ENCODE measurements at regions not wholly inside any gene's neighbourhood (a gene's known extent, or its start where the extent isn't known, plus 50 kb on each side); places are given as distances from the start of the nearest gene placed in this dataset.

- no peak overlapping the region for H3K27ac Mint-ChIP-seq (ENCODE audit: low read depth, unreplicated experiment)
- H3K27me3 Mint-ChIP-seq (ENCODE audit: insufficient read depth, unreplicated experiment), result no peaks in the 10 kb centered on the region
- no peaks in the 10 kb centered on the region for H3K4me1 Mint-ChIP-seq (ENCODE audit: insufficient read depth, unreplicated experiment)
- POLR2A ChIA-PET, result no interaction called here
- BruUV-seq (replicated peaks), result no TSS peak
- no peaks in the 10 kb centered on the region for H3K9me3 Mint-ChIP-seq (ENCODE audit: unreplicated experiment)
- no peak for DNase-seq (ENCODE audit: unreplicated experiment)
- no peaks in the 10 kb centered on the region for H3K36me3 Mint-ChIP-seq (ENCODE audit: insufficient read depth, unreplicated experiment)
- CTCF ChIA-PET, result interaction anchor here (0.5 to 0.7 kb wide), 3 partner anchors 17 to 511 kb away, joined by 4 to 6 read pairs (median 4); no protein-coding TSS in a partner anchor
- TF ChIP-seq CTCF (IDR thresholded peaks at IDR 0.05; ENCODE audit: unreplicated experiment), result no peak
- intact Hi-C loops (cut with micrococcal nuclease), result no loop called here
- no peak overlapping the region for H3K4me3 Mint-ChIP-seq (ENCODE audit: unreplicated experiment)
Observed at GRCh38 chr17:71488851-71489250, 632.0 kb upstream of the SOX9 start.

- ChIA-PET POLR2A (no interaction called here), CTCF (interaction anchor here (0.7 kb wide), 1 partner anchor 736 kb away, joined by 3 read pairs; no protein-coding TSS in a partner anchor)
- no peak for DNase-seq (ENCODE audit: unreplicated experiment)
- Mint-ChIP-seq H3K4me3 (ENCODE audit: unreplicated experiment) (no peak overlapping the region), H3K36me3 (ENCODE audit: insufficient read depth, unreplicated experiment) (no peaks in the 10 kb centered on the region), H3K27ac (ENCODE audit: low read depth, unreplicated experiment) (no peak overlapping the region), H3K9me3 (ENCODE audit: unreplicated experiment) (no peaks in the 10 kb centered on the region), H3K27me3 (ENCODE audit: insufficient read depth, unreplicated experiment) (no peaks in the 10 kb centered on the region), H3K4me1 (ENCODE audit: insufficient read depth, unreplicated experiment) (no peaks in the 10 kb centered on the region)
- BruUV-seq (replicated peaks), result no TSS peak
- intact Hi-C loops (cut with micrococcal nuclease), result no loop called here
- no peak for TF ChIP-seq CTCF (IDR thresholded peaks at IDR 0.05; ENCODE audit: unreplicated experiment)
Observed at GRCh38 chr17:71494062-71494855, 626.6 kb upstream of the SOX9 start.

GRCh38 chr17:71495420-71495819 lies 625.4 kb upstream of the SOX9 start:
- no peak for DNase-seq (ENCODE audit: unreplicated experiment)
- no peak overlapping the region for H3K27ac Mint-ChIP-seq (ENCODE audit: low read depth, unreplicated experiment)
- no peaks in the 10 kb centered on the region for H3K36me3 Mint-ChIP-seq (ENCODE audit: insufficient read depth, unreplicated experiment)
- BruUV-seq (replicated peaks), result no TSS peak
- no peak for TF ChIP-seq CTCF (IDR thresholded peaks at IDR 0.05; ENCODE audit: unreplicated experiment)
- POLR2A ChIA-PET, result no interaction called here
- no peaks in the 10 kb centered on the region for H3K27me3 Mint-ChIP-seq (ENCODE audit: insufficient read depth, unreplicated experiment)
- CTCF ChIA-PET, result no interaction called here
- intact Hi-C loops (cut with micrococcal nuclease), result no loop called here
- H3K4me3 Mint-ChIP-seq (ENCODE audit: unreplicated experiment), result no peak overlapping the region
- no peaks in the 10 kb centered on the region for H3K9me3 Mint-ChIP-seq (ENCODE audit: unreplicated experiment)
- H3K4me1 Mint-ChIP-seq (ENCODE audit: insufficient read depth, unreplicated experiment), result no peaks in the 10 kb centered on the region

GRCh38 chr17:71496552-71496951 lies 624.3 kb upstream of the SOX9 start:
- Mint-ChIP-seq H3K4me1 (ENCODE audit: insufficient read depth, unreplicated experiment) (peaks cover 2% of the 10 kb centered on the region), H3K27me3 (ENCODE audit: insufficient read depth, unreplicated experiment) (no peaks in the 10 kb centered on the region), H3K9me3 (ENCODE audit: unreplicated experiment) (no peaks in the 10 kb centered on the region), H3K4me3 (ENCODE audit: unreplicated experiment) (no peak overlapping the region), H3K27ac (ENCODE audit: low read depth, unreplicated experiment) (no peak overlapping the region), H3K36me3 (ENCODE audit: insufficient read depth, unreplicated experiment) (no peaks in the 10 kb centered on the region)
- intact Hi-C loops (cut with micrococcal nuclease), result no loop called here
- CTCF ChIA-PET, result interaction anchor here (1.4 kb wide), 1 partner anchor 23 kb away, joined by 3 read pairs; no protein-coding TSS in a partner anchor
- BruUV-seq (replicated peaks), result no TSS peak
- POLR2A ChIA-PET, result no interaction called here
- no peak for DNase-seq (ENCODE audit: unreplicated experiment)
- no peak for TF ChIP-seq CTCF (IDR thresholded peaks at IDR 0.05; ENCODE audit: unreplicated experiment)

All from MCF 10A (cell line).